ENCODE measurements at regions not wholly inside any gene's neighbourhood (a gene's known extent, or its start where the extent isn't known, plus 50 kb on each side); places are given as distances from the start of the nearest gene placed in this dataset.

DNA sequence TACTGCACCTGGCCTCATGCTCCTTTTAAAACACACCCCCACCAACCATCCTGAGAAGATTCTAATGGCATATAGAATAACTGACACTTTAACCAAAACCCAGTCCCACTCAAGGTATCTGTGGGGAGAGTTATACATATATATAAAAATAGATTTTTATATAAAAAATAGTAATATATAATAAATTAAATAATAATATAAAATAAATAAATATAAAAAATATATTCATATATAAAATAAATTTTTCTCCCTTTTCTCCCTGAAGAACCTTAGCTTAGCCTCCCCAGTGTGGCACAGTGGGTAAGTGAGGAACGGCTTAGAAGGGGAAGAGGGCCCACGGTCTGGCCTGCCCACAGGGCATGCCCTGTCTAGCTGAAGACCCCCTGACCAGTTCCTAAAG lies 51.1 kb upstream of the SSBP2 start:
- Histone ChIP-seq H3K4me3 (ENCODE audit: low read depth in 1 of 2, low read length in 2 of 2) (no peak overlapping the region), H3K36me3 (ENCODE audit: control insufficient read depth in 1 of 2, insufficient read depth in 2 of 2, low read length in 2 of 2) (no peaks in the 10 kb centered on the region), H3K9me3 (ENCODE audit: control insufficient read depth in 1 of 2, low read length in 2 of 2) (no peaks in the 10 kb centered on the region)

DNA sequence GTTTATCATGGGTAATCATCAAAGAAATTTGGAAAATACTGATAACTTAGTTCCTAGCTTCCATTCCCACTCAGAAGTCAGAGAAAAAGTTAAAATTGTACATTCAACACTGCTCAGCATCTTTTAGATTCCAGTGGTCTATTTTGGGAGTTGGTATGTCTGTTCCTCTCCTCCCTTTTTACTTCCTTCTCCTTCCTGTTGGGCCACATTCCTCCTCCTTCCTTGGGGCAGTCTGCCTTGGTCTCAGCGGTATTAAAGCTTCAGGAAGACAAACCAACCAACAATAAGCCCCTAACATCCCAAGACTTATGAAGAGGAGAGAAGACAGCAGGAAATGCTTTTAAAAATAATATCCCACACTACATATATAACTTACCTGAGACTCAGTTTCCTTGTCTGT lies 49.9 kb upstream of the SSBP2 start:
- H3K36me3 ChIP-seq (ENCODE audit: control insufficient read depth in 1 of 2, insufficient read depth in 2 of 2, low read length in 2 of 2) = no peaks in the 10 kb centered on the region
- H3K9me3 ChIP-seq (ENCODE audit: control insufficient read depth in 1 of 2, low read length in 2 of 2) = no peaks in the 10 kb centered on the region
- no peak overlapping the region for H3K4me3 ChIP-seq (ENCODE audit: low read depth in 1 of 2, low read length in 2 of 2)
- no peaks in the 10 kb centered on the region for H3K4me1 ChIP-seq (ENCODE audit: control insufficient read depth in 1 of 2, insufficient read depth in 2 of 2, low read length in 2 of 2)
- no peaks in the 10 kb centered on the region for H3K27me3 ChIP-seq (ENCODE audit: low read depth, low read length)
- no peak overlapping the region for H3K27ac ChIP-seq (ENCODE audit: low read length)

More for the DNA sequence above, 51.1 kb upstream of the SSBP2 start:
- Histone ChIP-seq H3K27me3 (ENCODE audit: low read depth, low read length) (no peaks in the 10 kb centered on the region), H3K4me1 (ENCODE audit: control insufficient read depth in 1 of 2, insufficient read depth in 2 of 2, low read length in 2 of 2) (no peaks in the 10 kb centered on the region), H3K27ac (ENCODE audit: low read length) (no peak overlapping the region)

Measured in muscle layer of duodenum (tissue), 2 donors.